ENCODE measurements at regions not wholly inside any gene's neighbourhood (a gene's known extent, or its start where the extent isn't known, plus 50 kb on each side); places are given as distances from the start of the nearest gene placed in this dataset.

GRCh38 chr2:3079466-3079865 is 298.2 kb downstream of the EIPR1 start:
- TF ChIP-seq, protein P1, sequence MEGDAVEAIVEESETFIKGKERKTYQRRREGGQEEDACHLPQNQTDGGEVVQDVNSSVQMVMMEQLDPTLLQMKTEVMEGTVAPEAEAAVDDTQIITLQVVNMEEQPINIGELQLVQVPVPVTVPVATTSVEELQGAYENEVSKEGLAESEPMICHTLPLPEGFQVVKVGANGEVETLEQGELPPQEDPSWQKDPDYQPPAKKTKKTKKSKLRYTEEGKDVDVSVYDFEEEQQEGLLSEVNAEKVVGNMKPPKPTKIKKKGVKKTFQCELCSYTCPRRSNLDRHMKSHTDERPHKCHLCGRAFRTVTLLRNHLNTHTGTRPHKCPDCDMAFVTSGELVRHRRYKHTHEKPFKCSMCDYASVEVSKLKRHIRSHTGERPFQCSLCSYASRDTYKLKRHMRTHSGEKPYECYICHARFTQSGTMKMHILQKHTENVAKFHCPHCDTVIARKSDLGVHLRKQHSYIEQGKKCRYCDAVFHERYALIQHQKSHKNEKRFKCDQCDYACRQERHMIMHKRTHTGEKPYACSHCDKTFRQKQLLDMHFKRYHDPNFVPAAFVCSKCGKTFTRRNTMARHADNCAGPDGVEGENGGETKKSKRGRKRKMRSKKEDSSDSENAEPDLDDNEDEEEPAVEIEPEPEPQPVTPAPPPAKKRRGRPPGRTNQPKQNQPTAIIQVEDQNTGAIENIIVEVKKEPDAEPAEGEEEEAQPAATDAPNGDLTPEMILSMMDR (IDR thresholded peaks at IDR 0.05): no peak
- no peak for TF ChIP-seq POLR2AphosphoS5 (IDR thresholded peaks at IDR 0.05)
